Thymus (tissue), 11 donors: ENCODE measurements at regions not wholly inside any gene's neighbourhood (a gene's known extent, or its start where the extent isn't known, plus 50 kb on each side); places are given as distances from the start of the nearest gene placed in this dataset.

Experiments
- DNase-seq, 9 donors: peaks; one replicate each; pipeline ENCODE4 v3.0.0-alpha.2; 2013; ENCODE audit warnings: low spot score in 9 of 9, low read depth in 6 of 9, missing footprints in 1 of 9
- H3K27ac ChIP-seq, 2 donors: one replicate each; pipeline ENCODE4 v1.5.1; 2013; ENCODE audit warnings: control low read depth in 1 of 2, low read depth in 1 of 2, low read length in 1 of 2, mild to moderate bottlenecking in 1 of 2, moderate library complexity in 1 of 2
- H3K27me3 ChIP-seq, 2 donors: one replicate each; pipeline ENCODE4 v1.5.1; 2013; ENCODE audit warnings: low read length in 1 of 2; ENCODE audit not compliant: control insufficient read depth in 2 of 2, insufficient read depth in 1 of 2
- H3K36me3 ChIP-seq, 2 donors: one replicate each; pipeline ENCODE4 v1.5.1; 2013; ENCODE audit warnings: low read length in 1 of 2, mild to moderate bottlenecking in 1 of 2, moderate library complexity in 1 of 2; ENCODE audit not compliant: control insufficient read depth in 2 of 2, insufficient read depth in 2 of 2
- H3K4me1 ChIP-seq, 2 donors: one replicate each; pipeline ENCODE4 v1.5.1; 2013; ENCODE audit warnings: low read length in 2 of 2; ENCODE audit not compliant: control insufficient read depth in 2 of 2, insufficient read depth in 2 of 2
- H3K4me3 ChIP-seq, 2 donors: one replicate each; pipeline ENCODE4 v1.5.1; 2013; ENCODE audit warnings: low read length in 2 of 2, control low read depth in 1 of 2, mild to moderate bottlenecking in 1 of 2
- H3K9me3 ChIP-seq, 2 donors: one replicate each; pipeline ENCODE4 v1.5.1; 2013; ENCODE audit warnings: low read length in 1 of 2, mild to moderate bottlenecking in 1 of 2; ENCODE audit not compliant: control insufficient read depth in 2 of 2, insufficient read depth in 1 of 2
- WGBS: extraction: QIAGEN DNeasy Blood & Tissue Kit; methylation state at CpG from one replicate; pipeline ENCODE4 v1.1.7; 2013; 5-methylcytosine and 5-hydroxymethylcytosine counted together
- donor health status: healthy.

DNA sequence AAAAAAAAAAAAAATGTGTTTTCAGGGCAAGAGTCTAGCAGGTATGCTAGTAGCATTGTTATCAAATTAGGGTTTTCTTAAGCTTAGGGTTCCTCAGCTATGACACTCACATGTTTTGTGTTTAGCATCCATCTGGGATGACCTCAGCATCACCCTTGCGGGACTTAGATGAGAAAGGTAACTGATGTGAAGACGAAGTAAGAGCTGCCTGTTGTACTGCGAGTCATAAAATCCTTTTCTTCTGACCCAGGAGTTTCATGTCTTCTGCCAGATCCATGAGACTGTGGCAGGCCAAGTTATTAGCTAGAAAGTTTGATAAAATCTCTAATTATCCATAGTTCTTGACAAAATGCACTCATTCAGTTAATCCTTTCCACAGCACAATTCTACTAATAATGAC lies 1251.1 kb downstream of the AMY1C start:
- Histone ChIP-seq H3K36me3 (no peaks in the 10 kb centered on the region), H3K4me1 (no peaks in the 10 kb centered on the region), H3K27ac (no peak overlapping the region), H3K27me3 (no peaks in the 10 kb centered on the region), H3K4me3 (no peak overlapping the region), H3K9me3 (peaks cover 3 to 14% of the 10 kb centered on the region in 2 donors)
- no peak for DNase-seq
- 60% methylated on average over 3 of the region's 3 CpGs for WGBS

DNA sequence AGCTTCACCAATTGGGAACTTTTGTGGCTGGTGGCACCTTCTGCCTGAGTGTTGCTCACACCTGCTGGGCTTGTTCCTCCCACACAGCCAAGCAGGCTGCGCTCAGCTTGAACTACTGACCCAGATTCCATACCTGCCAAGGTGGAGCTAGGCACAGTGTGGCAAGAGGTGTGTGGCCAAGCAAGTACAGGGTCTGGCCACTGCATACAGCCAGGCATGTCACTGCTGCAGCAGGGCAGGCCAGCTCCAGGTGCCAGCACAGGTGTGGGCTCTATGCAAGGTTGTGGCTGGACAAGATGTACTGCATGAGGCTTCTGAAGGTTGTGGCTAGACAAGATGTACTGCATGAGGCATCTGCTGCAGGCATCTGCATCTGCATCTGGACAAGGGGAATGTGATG lies 1254.8 kb downstream of the AMY1C start:
- no peak for DNase-seq
- Histone ChIP-seq H3K9me3 (peaks cover 3 to 16% of the 10 kb centered on the region in 2 donors), H3K36me3 (no peaks in the 10 kb centered on the region), H3K4me1 (no peaks in the 10 kb centered on the region), H3K27ac (no peak overlapping the region), H3K4me3 (no peak overlapping the region), H3K27me3 (no peaks in the 10 kb centered on the region)
- 94% methylated on average over 1 of the region's 1 CpG for WGBS

DNA sequence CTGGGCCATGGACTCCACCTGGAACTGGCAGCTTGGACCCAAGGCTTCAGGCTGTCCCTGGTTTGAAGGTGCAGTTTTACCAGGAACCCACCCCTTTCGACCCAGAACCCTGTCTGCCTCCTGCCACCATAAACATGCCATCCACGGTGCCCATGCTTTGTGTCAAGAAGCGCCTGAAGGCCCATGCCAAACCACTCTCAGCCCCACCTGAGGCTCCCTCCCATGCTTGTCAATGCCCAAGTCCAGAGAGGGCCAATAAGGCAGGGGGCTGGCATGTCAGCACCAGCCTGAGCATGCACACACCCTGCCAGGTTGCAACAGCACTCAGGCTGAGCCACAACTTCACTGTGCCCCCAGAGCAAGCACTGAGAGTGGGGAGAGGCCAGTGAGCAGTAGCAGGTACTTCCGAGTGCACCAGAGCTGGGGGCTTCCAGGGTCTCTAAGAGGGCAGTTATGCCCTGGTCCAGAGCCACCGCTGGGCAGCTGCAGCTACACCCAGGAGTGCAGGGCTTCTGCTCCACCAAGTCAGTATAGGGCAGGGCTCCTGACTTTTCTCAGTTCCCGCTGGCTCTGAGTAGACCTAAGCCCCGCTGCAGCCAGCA lies 1256.0 kb downstream of the AMY1C start:
- Histone ChIP-seq H3K27ac (no peak overlapping the region), H3K27me3 (no peaks in the 10 kb centered on the region), H3K36me3 (no peaks in the 10 kb centered on the region), H3K4me3 (no peak overlapping the region), H3K9me3 (peaks cover 3 to 16% of the 10 kb centered on the region in 2 donors), H3K4me1 (no peaks in the 10 kb centered on the region)
- DNase-seq = no peak
- 88% methylated on average over 7 of the region's 7 CpGs for WGBS

DNA sequence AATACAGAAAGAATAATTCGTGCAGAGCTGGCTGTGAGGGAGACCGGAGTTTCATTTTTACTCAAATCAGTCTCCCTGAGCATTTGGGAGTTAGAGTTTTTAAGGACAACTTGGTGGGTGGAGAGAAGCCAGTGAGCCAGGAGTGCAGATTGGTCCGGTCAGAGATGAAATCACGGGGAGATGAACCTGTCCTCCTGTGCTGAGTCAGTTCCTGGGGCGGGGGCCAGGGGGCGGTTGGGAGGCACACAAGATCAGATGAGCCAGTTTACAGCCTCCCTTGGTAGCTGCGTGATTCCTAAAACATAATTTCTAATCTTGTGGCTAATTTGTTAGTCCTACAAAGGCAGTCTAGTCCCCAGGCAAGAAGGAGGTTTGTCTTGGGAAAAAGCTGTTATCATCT lies 1267.9 kb downstream of the AMY1C start:
- no peaks in the 10 kb centered on the region for H3K4me1 ChIP-seq
- no peaks in the 10 kb centered on the region for H3K36me3 ChIP-seq
- DNase-seq = no peak
- H3K4me3 ChIP-seq = no peak overlapping the region
- no peak overlapping the region for H3K27ac ChIP-seq
- no peaks in the 10 kb centered on the region for H3K27me3 ChIP-seq
- H3K9me3 ChIP-seq = no peaks in the 10 kb centered on the region
- 92% methylated on average over 7 of the region's 7 CpGs for WGBS

DNA sequence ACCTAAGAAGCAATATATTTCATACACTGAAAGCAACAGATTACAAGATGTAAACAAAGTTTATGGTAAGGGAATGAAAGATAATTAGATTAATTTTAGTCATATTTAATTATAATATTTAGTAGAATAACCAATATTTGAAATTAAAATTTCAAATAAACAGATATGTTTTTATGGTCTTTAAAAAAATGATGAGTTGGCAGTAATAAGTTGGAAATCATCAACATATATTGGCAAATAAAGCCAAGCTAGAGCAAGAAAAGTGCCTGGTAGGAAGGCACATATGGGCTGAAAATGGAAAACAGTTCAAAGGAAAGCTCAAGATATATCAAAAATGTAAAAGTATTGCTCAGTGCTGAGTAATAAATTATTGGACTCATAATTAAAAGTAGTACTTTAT lies 1274.0 kb downstream of the AMY1C start:
- Histone ChIP-seq H3K27ac (no peak overlapping the region), H3K27me3 (no peaks in the 10 kb centered on the region), H3K4me3 (no peak overlapping the region), H3K36me3 (no peaks in the 10 kb centered on the region), H3K4me1 (no peaks in the 10 kb centered on the region), H3K9me3 (no peaks in the 10 kb centered on the region)
- no peak for DNase-seq

DNA sequence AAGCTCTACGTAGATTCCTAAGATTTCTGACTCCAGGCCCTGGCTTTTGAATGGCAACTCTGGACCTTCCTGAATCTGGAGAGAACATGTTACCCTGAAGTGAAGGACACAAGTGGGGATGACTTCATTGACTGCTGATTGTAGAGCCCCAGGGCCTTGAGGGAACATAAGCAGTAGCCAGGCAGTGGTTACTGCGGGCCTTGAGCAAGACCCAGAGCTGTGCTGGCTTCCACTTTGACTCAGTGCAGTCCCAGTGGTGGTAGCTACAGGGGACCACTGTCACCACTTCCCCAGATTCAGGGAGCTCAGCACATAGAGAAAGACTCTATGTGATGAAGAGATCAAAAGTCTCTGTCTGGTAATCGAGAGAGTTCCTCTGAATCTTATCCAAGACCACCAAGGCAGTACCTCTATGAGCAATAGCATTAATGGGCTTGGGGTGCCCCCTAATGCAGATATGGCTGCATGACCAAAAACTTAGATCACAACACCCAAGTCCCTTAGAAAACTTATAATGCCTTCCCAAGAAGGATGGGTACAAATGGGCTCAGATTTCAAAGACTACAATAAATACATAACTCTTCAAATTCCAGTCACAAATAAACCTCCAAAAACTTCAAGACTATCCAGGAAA lies 1278.3 kb downstream of the AMY1C start:
- Histone ChIP-seq H3K4me1 (no peaks in the 10 kb centered on the region), H3K27me3 (no peaks in the 10 kb centered on the region), H3K36me3 (no peaks in the 10 kb centered on the region), H3K27ac (no peak overlapping the region), H3K4me3 (no peak overlapping the region), H3K9me3 (no peaks in the 10 kb centered on the region)
- WGBS = 90% methylated on average over 3 of the region's 3 CpGs
- DNase-seq = no peak

DNA sequence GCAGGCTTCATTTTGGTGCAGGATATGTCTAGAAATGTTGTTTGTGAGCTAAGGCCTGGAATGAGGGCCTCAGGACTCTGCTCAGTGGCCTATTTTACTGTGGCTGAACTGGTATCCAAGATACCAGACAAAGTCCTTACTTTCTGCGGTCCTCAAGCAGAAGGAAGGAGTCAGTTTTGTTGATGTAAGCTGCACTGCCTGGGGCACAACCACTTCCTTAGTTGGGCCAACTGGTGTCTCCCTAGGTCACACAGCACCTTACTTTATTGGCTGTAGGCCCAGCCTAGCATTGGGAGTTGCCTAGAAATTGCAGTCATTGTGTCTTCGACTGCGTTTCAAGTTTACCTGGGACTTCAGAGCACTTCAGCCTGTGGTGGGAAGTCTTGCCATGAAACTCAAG lies 1322.7 kb downstream of the AMY1C start:
- Histone ChIP-seq H3K36me3 (no peaks in the 10 kb centered on the region), H3K9me3 (peaks cover 0 to 3% of the 10 kb centered on the region in 2 donors), H3K4me1 (no peaks in the 10 kb centered on the region), H3K27ac (no peak overlapping the region), H3K27me3 (no peaks in the 10 kb centered on the region), H3K4me3 (no peak overlapping the region)
- DNase-seq = no peak
- WGBS = 93% methylated on average over 3 of the region's 3 CpGs

DNA sequence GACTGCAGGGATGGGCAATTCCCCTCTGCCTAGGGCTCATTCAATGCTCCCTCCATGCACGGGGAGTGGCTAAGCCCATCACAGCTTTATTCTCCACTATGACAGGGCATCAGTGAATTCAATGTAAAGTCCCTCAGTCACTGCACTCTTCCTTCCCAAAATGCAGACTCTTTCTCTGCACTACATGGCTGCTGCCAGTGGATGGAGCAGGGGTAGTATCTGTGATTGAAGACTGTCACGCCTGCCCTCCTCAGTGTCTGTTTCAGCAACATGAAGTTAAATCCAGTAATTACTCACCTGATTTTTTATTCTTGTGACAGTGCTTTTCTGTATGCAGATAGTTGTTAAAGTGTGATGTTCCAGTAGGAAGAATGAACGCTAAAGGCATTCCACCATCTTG lies 1323.2 kb downstream of the AMY1C start:
- no peak overlapping the region for H3K27ac ChIP-seq
- no peaks in the 10 kb centered on the region for H3K27me3 ChIP-seq
- H3K4me3 ChIP-seq = no peak overlapping the region
- peaks cover 0 to 3% of the 10 kb centered on the region in 2 donors for H3K9me3 ChIP-seq
- H3K36me3 ChIP-seq = no peaks in the 10 kb centered on the region
- no peak for DNase-seq
- 91% methylated on average over 3 of the region's 3 CpGs for WGBS
- no peaks in the 10 kb centered on the region for H3K4me1 ChIP-seq

DNA sequence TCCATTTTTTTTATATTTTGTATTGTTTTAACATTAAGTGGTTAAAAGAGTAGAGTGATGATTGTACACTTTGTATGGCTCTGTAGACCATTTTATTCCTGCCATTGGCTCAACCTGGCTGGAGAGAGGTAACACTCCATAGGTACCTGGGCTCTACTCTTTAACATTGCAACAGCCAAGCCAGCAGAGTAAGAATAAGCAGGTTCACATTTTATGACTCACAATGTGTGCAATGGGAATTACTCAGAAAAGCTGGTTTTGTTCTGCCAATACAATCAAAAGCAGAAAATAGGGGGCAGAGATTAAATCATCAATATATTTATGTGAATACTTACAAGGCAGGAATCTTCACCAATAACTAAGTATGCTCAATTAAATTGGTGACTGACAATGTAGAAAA lies 1324.0 kb downstream of the AMY1C start:
- Histone ChIP-seq H3K27me3 (no peaks in the 10 kb centered on the region), H3K4me1 (no peaks in the 10 kb centered on the region), H3K36me3 (no peaks in the 10 kb centered on the region), H3K27ac (no peak overlapping the region), H3K4me3 (no peak overlapping the region), H3K9me3 (peaks cover 0 to 3% of the 10 kb centered on the region in 2 donors)
- no peak for DNase-seq
